ENCODE measurements at regions not wholly inside any gene's neighbourhood (a gene's known extent, or its start where the extent isn't known, plus 50 kb on each side); places are given as distances from the start of the nearest gene placed in this dataset.

- Histone ChIP-seq H3K9ac (ENCODE audit: low read depth, low read length) (no peak overlapping the region), H3K4me1 (ENCODE audit: insufficient read depth, low read length) (no peaks in the 10 kb centered on the region), H2AFZ (ENCODE audit: low read depth, low read length) (no peak overlapping the region), H3K9me3 (ENCODE audit: insufficient read depth, low read length, severe bottlenecking) (no peaks in the 10 kb centered on the region), H3K4me2 (ENCODE audit: insufficient read depth, low read length) (no peak overlapping the region), H3K36me3 (ENCODE audit: insufficient read depth, low read length) (no peaks in the 10 kb centered on the region), H3K27ac (ENCODE audit: low read length) (no peak overlapping the region), H3K79me2 (ENCODE audit: insufficient read depth, low read length) (no peaks in the 10 kb centered on the region), H3K4me3 (ENCODE audit: low read depth in 1 of 2, low read length in 2 of 2) (no peak overlapping the region), H4K20me1 (ENCODE audit: insufficient read depth, low read length) (no peaks in the 10 kb centered on the region), H3K27me3 (ENCODE audit: insufficient read depth, low read length, poor library complexity) (no peaks in the 10 kb centered on the region)
- DNase-seq (no peak), ATAC-seq (ENCODE audit: insufficient read depth, low read depth) (no peak)
- no peak for TF ChIP-seq EZH2 (IDR thresholded peaks at IDR 0.05; ENCODE audit: borderline replicate concordance, low read depth, low read length, severe bottlenecking)
- no peak for TF ChIP-seq CTCF (IDR thresholded peaks at IDR 0.05; ENCODE audit: borderline replicate concordance, extremely low read depth, low read length, poor library complexity, severe bottlenecking)
Observed at GRCh38 chr4:11261066-11261850, 167.4 kb downstream of the HS3ST1 start.

- Histone ChIP-seq H3K79me2 (ENCODE audit: insufficient read depth, low read length) (no peaks in the 10 kb centered on the region), H3K4me3 (ENCODE audit: low read depth in 1 of 2, low read length in 2 of 2) (no peak overlapping the region)
Observed at GRCh38 chr4:11259837-11260236, 168.9 kb downstream of the HS3ST1 start.

GRCh38 chr4:11252149-11252548, 176.5 kb downstream of the HS3ST1 start:
- Histone ChIP-seq H3K4me2 (ENCODE audit: insufficient read depth, low read length) (no peak overlapping the region), H3K9ac (ENCODE audit: low read depth, low read length) (no peak overlapping the region), H3K4me1 (ENCODE audit: insufficient read depth, low read length) (no peaks in the 10 kb centered on the region), H3K36me3 (ENCODE audit: insufficient read depth, low read length) (no peaks in the 10 kb centered on the region), H2AFZ (ENCODE audit: low read depth, low read length) (no peak overlapping the region), H3K27ac (ENCODE audit: low read length) (no peak overlapping the region), H3K9me3 (ENCODE audit: insufficient read depth, low read length, severe bottlenecking) (no peaks in the 10 kb centered on the region), H4K20me1 (ENCODE audit: insufficient read depth, low read length) (no peaks in the 10 kb centered on the region), H3K27me3 (ENCODE audit: insufficient read depth, low read length, poor library complexity) (no peaks in the 10 kb centered on the region), H3K79me2 (ENCODE audit: insufficient read depth, low read length) (no peaks in the 10 kb centered on the region), H3K4me3 (ENCODE audit: low read depth in 1 of 2, low read length in 2 of 2) (no peak overlapping the region)
- TF ChIP-seq EZH2 (IDR thresholded peaks at IDR 0.05; ENCODE audit: borderline replicate concordance, low read depth, low read length, severe bottlenecking) (no peak), CTCF (IDR thresholded peaks at IDR 0.05; ENCODE audit: borderline replicate concordance, extremely low read depth, low read length, poor library complexity, severe bottlenecking) (no peak)
- no peak for ATAC-seq (ENCODE audit: insufficient read depth, low read depth)
- no peak for DNase-seq

More at GRCh38 chr4:11259837-11260236, 168.9 kb downstream of the HS3ST1 start:
- H3K9ac ChIP-seq (ENCODE audit: low read depth, low read length), result no peak overlapping the region
- ATAC-seq (ENCODE audit: insufficient read depth, low read depth) (no peak), DNase-seq (no peak)
- no peak overlapping the region for H3K27ac ChIP-seq (ENCODE audit: low read length)
- H4K20me1 ChIP-seq (ENCODE audit: insufficient read depth, low read length), result no peaks in the 10 kb centered on the region
- no peaks in the 10 kb centered on the region for H3K36me3 ChIP-seq (ENCODE audit: insufficient read depth, low read length)
- H2AFZ ChIP-seq (ENCODE audit: low read depth, low read length), result no peak overlapping the region
- H3K4me1 ChIP-seq (ENCODE audit: insufficient read depth, low read length), result no peaks in the 10 kb centered on the region
- no peak overlapping the region for H3K4me2 ChIP-seq (ENCODE audit: insufficient read depth, low read length)
- H3K27me3 ChIP-seq (ENCODE audit: insufficient read depth, low read length, poor library complexity), result no peaks in the 10 kb centered on the region
- no peaks in the 10 kb centered on the region for H3K9me3 ChIP-seq (ENCODE audit: insufficient read depth, low read length, severe bottlenecking)
- no peak for TF ChIP-seq CTCF (IDR thresholded peaks at IDR 0.05; ENCODE audit: borderline replicate concordance, extremely low read depth, low read length, poor library complexity, severe bottlenecking)
- TF ChIP-seq EZH2 (IDR thresholded peaks at IDR 0.05; ENCODE audit: borderline replicate concordance, low read depth, low read length, severe bottlenecking), result no peak

Data from DND-41 (cell line).